SJCRH30 (cell line): ENCODE measurements at regions not wholly inside any gene's neighbourhood (a gene's known extent, or its start where the extent isn't known, plus 50 kb on each side); places are given as distances from the start of the nearest gene placed in this dataset.
"Not testable (repeated sequence)": the region's sequence is repeated elsewhere in the genome, so short reads cannot be mapped to it uniquely, and the experiment has no call there.

Source experiments
- DNase-seq, 2 experiments: peaks; one replicate each; pipeline ENCODE4 v3.0.0-alpha.2; 2015 to 2020
- H3K27ac ChIP-seq: fragments of 250-450 bp; sonication (Bioruptor Pico); 2 replicates; pipeline ENCODE4 v1.5.1; 2020; ENCODE audit warnings: mild to moderate bottlenecking, moderate library complexity
- H3K27me3 ChIP-seq: fragments of 250-450 bp; sonication (Bioruptor Pico); 2 replicates; pipeline ENCODE4 v1.5.1; 2020; ENCODE audit warnings: mild to moderate bottlenecking, moderate library complexity
- H3K36me3 ChIP-seq: fragments of 250-450 bp; sonication (Bioruptor Pico); 2 replicates; pipeline ENCODE4 v1.5.1; 2020; ENCODE audit warnings: mild to moderate bottlenecking, moderate library complexity
- H3K4me1 ChIP-seq: fragments of 250-450 bp; sonication (Bioruptor Pico); 2 replicates; pipeline ENCODE4 v1.5.1; 2020; ENCODE audit warnings: mild to moderate bottlenecking, moderate library complexity
- H3K4me3 ChIP-seq: fragments of 250-450 bp; sonication (Bioruptor Pico); 2 replicates; pipeline ENCODE4 v1.5.1; 2020; ENCODE audit warnings: mild to moderate bottlenecking, moderate library complexity
- H3K9me3 ChIP-seq: fragments of 250-450 bp; sonication (Bioruptor Pico); replicated peaks from 2 replicates; pipeline ENCODE4 v1.5.1; 2020; ENCODE audit warnings: mild to moderate bottlenecking, moderate library complexity

DNA sequence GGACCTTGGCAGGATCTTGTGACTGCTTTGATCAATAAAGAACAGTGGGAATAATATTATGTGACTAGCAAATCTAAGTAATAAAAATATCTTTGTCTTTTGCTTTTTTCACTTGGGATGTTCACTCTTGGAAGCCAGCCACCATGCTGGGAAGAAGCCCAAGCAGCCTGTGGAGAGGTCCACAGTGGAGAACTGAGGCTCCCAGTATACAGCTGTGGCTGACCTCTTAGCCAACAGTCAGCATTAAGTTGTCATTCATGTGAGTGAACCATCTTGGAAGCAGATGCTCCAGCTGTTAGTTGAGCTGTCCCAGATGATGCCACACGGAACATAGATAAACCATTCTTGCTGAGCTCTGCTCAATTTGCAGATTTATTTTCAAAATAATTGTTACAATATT lies 160.0 kb downstream of the OSR1 start:
- Histone ChIP-seq H3K27ac (no peak overlapping the region), H3K9me3 (no peaks in the 10 kb centered on the region), H3K4me3 (no peak overlapping the region), H3K4me1 (no peaks in the 10 kb centered on the region), H3K36me3 (no peaks in the 10 kb centered on the region), H3K27me3 (no peaks in the 10 kb centered on the region)
- DNase-seq = no peak

DNA sequence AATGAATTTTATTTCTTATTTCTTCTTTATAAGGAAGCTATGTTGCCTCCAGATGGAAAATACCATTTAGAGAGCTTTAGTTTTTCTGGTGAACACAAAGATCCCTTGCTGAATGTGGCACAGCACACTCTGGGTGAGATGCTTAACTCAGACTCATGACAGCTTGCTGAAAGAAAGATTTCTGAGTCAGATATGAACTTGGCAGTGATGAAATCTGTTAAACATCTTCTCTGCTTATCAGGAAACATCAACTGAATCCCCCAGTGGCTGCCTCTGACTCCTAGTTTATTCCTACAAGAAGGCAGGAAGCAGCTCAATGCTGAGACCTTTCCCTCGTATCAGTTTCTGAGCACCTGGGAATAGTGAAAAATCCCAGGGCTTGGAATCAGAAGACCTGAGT lies 162.8 kb downstream of the OSR1 start:
- Histone ChIP-seq H3K4me1 (no peaks in the 10 kb centered on the region), H3K9me3 (no peaks in the 10 kb centered on the region), H3K27me3 (no peaks in the 10 kb centered on the region), H3K4me3 (no peak overlapping the region), H3K36me3 (no peaks in the 10 kb centered on the region), H3K27ac (no peak overlapping the region)
- DNase-seq = no peak

DNA sequence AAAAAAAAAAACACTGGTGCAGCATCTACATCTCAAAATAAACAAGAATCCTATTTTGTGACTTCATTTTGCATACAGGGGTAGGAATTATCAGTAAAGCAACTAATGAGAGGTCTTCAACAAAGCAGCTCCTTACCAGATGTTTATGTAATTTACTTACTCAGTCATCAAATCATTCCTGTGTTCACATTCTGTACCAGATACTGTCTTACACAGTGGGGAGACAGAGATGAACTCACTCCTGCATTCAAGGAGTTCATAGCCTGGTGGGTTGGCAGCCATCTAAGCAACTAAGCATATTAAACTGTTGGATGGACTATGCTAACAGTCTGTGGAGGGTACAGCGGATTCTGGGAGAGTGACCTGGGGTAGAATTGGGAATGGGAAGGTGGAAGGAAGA lies 169.0 kb downstream of the OSR1 start:
- H3K4me3 ChIP-seq = no peak overlapping the region
- H3K36me3 ChIP-seq = no peaks in the 10 kb centered on the region
- H3K27ac ChIP-seq = no peak overlapping the region
- no peaks in the 10 kb centered on the region for H3K9me3 ChIP-seq
- H3K27me3 ChIP-seq = no peaks in the 10 kb centered on the region
- DNase-seq = no peak
- no peaks in the 10 kb centered on the region for H3K4me1 ChIP-seq

GRCh38 chr2:19187323-19188020 lies 171.0 kb downstream of the OSR1 start:
- Histone ChIP-seq H3K9me3 (no peaks in the 10 kb centered on the region), H3K27me3 (no peaks in the 10 kb centered on the region), H3K4me3 (no peak overlapping the region), H3K36me3 (no peaks in the 10 kb centered on the region), H3K27ac (no peak overlapping the region), H3K4me1 (no peaks in the 10 kb centered on the region)
- no peak for DNase-seq

DNA sequence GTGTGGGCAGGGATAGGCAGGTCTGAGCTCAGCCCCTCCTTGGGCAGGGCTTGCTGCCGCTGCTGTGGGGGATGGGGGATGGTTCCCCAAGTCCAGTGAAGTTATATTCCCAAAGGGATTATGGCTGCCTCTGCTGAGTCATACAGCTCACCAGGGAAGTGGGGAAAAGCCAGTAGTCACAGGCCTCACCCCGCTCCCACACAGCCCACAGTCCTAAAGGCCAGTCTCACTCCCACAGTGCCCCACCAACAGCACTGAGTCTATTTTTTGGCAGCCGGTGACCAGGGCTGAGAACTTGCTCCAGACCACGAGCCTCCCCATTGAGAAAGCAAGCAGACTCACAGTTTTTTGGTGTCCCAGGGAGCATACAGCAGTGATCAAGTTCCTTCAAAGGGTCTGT lies 173.3 kb downstream of the OSR1 start:
- Histone ChIP-seq H3K9me3 (no peaks in the 10 kb centered on the region), H3K4me3 (no peak overlapping the region), H3K27me3 (no peaks in the 10 kb centered on the region), H3K36me3 (no peaks in the 10 kb centered on the region), H3K27ac (no peak overlapping the region), H3K4me1 (no peaks in the 10 kb centered on the region)
- DNase-seq = no peak

GRCh38 chr2:19178175-19178574 lies 180.2 kb downstream of the OSR1 start:
- Histone ChIP-seq H3K27ac (no peak overlapping the region), H3K27me3 (no peaks in the 10 kb centered on the region), H3K9me3 (no peaks in the 10 kb centered on the region), H3K4me3 (no peak overlapping the region), H3K36me3 (no peaks in the 10 kb centered on the region), H3K4me1 (no peaks in the 10 kb centered on the region)
- DNase-seq = no peak

DNA sequence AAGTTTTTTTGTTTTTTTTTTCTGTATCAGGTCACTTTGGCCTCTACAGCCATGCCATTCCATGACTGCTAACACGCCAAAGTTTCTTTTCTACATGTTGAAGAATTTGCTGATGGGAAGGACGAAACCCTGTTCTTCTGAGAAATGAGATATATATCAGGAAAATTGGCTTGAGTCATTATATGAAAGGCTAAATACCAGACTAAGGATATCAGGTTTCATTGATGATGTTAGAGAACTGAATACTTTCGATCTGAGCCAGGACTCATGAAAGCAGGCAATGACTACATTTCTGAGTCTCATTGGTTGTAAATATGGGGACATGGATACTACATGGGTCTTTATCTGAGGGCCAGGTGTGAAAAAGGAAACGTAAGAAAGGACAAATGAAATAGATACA lies 181.4 kb downstream of the OSR1 start:
- H3K27ac ChIP-seq = no peak overlapping the region
- DNase-seq = no peak

GRCh38 chr2:19176172-19176852 lies 182.1 kb downstream of the OSR1 start:
- no peaks in the 10 kb centered on the region for H3K27me3 ChIP-seq
- no peak overlapping the region for H3K27ac ChIP-seq
- no peaks in the 10 kb centered on the region for H3K9me3 ChIP-seq
- DNase-seq = no peak
- H3K36me3 ChIP-seq = no peaks in the 10 kb centered on the region
- H3K4me3 ChIP-seq = no peak overlapping the region
- no peaks in the 10 kb centered on the region for H3K4me1 ChIP-seq

More for the DNA sequence above, 181.4 kb downstream of the OSR1 start:
- Histone ChIP-seq H3K4me1 (no peaks in the 10 kb centered on the region), H3K9me3 (no peaks in the 10 kb centered on the region), H3K27me3 (no peaks in the 10 kb centered on the region), H3K36me3 (no peaks in the 10 kb centered on the region), H3K4me3 (no peak overlapping the region)

- H3K27me3 ChIP-seq = no peaks in the 10 kb centered on the region
- no peaks in the 10 kb centered on the region for H3K4me1 ChIP-seq
- H3K4me3 ChIP-seq = no peak overlapping the region
- no peaks in the 10 kb centered on the region for H3K9me3 ChIP-seq
- no peak for DNase-seq
- no peaks in the 10 kb centered on the region for H3K36me3 ChIP-seq
- H3K27ac ChIP-seq = no peak overlapping the region
These were observed 184.2 kb downstream of the OSR1 start for GRCh38 chr2:19174176-19174575.

GRCh38 chr2:19171409-19171808 lies 187.0 kb downstream of the OSR1 start:
- H3K36me3 ChIP-seq = no peaks in the 10 kb centered on the region
- no peak for DNase-seq
- H3K4me1 ChIP-seq = no peaks in the 10 kb centered on the region
- no peak overlapping the region for H3K27ac ChIP-seq
- no peaks in the 10 kb centered on the region for H3K9me3 ChIP-seq
- H3K4me3 ChIP-seq = no peak overlapping the region
- no peaks in the 10 kb centered on the region for H3K27me3 ChIP-seq

DNA sequence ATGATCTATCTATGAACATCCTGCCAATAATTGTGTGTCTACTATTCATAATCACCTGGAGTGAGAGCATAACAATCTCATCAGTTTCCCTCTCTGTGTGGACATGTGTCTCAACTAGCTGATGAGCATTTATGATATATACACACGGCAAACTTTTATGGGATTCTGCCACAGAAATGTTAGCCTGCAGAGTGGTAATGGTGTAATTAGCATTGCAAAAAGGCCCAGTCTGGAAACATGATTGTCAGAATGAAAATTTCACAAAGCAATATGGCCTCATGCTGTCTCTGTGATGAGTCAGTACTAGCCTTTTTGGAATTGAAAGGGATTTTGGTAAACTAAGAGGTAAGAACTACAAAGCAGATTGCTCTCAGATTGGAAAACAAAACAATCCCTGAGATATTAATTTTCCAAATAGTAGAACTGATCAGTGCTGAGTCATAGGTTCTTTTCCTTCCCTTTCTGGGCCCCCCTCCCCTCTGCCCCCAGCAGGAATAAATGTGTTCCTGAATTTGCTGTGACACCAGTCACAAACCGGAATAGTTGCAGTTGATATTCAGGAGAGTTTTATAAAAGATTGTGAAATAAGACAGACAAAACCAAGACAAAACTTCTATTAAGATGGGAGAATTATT lies 189.2 kb downstream of the OSR1 start:
- H3K9me3 ChIP-seq = no peaks in the 10 kb centered on the region
- H3K27me3 ChIP-seq = no peaks in the 10 kb centered on the region
- no peaks in the 10 kb centered on the region for H3K4me1 ChIP-seq
- no peak overlapping the region for H3K4me3 ChIP-seq
- no peak for DNase-seq
- H3K27ac ChIP-seq = no peak overlapping the region
- H3K36me3 ChIP-seq = no peaks in the 10 kb centered on the region

GRCh38 chr2:19164099-19164498 lies 194.3 kb downstream of the OSR1 start:
- H3K27ac ChIP-seq, H3K36me3 ChIP-seq, H3K27me3 ChIP-seq, DNase-seq, H3K9me3 ChIP-seq, H3K4me3 ChIP-seq, H3K4me1 ChIP-seq: not testable (repeated sequence)

- no peaks in the 10 kb centered on the region for H3K27me3 ChIP-seq
- no peak for DNase-seq
These were observed 199.5 kb downstream of the OSR1 start for GRCh38 chr2:19158896-19159295.

DNA sequence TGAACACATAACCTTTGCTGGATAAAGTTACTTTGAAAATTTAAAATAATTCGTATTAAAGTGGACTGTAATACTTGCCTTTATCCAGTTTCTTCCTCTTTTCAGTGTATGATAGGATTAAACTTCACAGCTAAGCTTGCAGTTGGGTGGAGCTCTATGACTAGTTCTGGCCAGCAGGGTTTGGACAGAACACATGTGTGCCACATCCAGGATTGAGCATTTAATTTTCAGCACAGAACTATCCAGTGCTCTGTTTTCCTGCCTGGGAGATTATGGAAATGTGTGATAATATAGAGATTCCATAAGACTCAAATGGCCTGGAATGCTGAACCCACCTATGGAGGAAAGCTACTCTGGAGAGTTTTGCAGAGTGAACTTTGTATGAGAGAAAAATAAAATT lies 200.2 kb downstream of the OSR1 start:
- H3K36me3 ChIP-seq = no peaks in the 10 kb centered on the region
- no peak overlapping the region for H3K4me3 ChIP-seq
- no peaks in the 10 kb centered on the region for H3K9me3 ChIP-seq
- H3K27me3 ChIP-seq = no peaks in the 10 kb centered on the region
- H3K4me1 ChIP-seq = no peaks in the 10 kb centered on the region
- H3K27ac ChIP-seq = no peak overlapping the region
- no peak for DNase-seq

More at GRCh38 chr2:19158896-19159295, 199.5 kb downstream of the OSR1 start:
- no peaks in the 10 kb centered on the region for H3K4me1 ChIP-seq
- no peak overlapping the region for H3K27ac ChIP-seq
- no peaks in the 10 kb centered on the region for H3K9me3 ChIP-seq
- H3K36me3 ChIP-seq = no peaks in the 10 kb centered on the region
- no peak overlapping the region for H3K4me3 ChIP-seq

DNA sequence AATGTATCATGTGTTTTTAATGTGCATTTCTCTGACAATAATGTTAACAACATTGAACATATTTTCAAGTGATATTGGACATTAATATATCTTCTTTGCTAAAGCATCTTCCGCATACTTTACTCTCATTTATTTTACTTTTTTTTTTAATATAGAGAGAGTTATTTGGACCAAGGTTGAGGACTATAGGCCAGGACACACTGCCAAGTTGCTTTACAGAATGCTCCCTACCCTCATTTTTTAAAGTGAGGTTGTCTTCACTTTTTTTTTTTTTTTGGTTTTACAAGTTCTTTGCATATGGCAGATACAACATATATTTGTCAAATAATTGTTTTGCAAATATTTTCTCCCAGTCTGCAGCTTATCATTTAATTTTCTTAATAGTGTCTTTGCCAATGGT lies 201.8 kb downstream of the OSR1 start:
- H3K27me3 ChIP-seq = no peaks in the 10 kb centered on the region
- H3K27ac ChIP-seq = no peak overlapping the region
- DNase-seq = no peak
- H3K36me3 ChIP-seq = no peaks in the 10 kb centered on the region
- no peak overlapping the region for H3K4me3 ChIP-seq
- H3K9me3 ChIP-seq = no peaks in the 10 kb centered on the region
- no peaks in the 10 kb centered on the region for H3K4me1 ChIP-seq
